Activated CD8-positive, alpha-beta T cell treated with anti-CD3 and anti-CD28 coated beads for 36 hours (primary cell): ENCODE measurements at regions not wholly inside any gene's neighbourhood (a gene's known extent, or its start where the extent isn't known, plus 50 kb on each side); places are given as distances from the start of the nearest gene placed in this dataset.

Experiments used
- ATAC-seq: fragments of 200-7000 bp; cut with Tn5 transposase; one replicate; pipeline ENCODE4 v1.10.0; 2021; ENCODE audit warnings: mild to moderate bottlenecking, moderate library complexity
- CTCF ChIA-PET: fragments of 350-600 bp; sonication (Branson Sonifier 250); formaldehyde crosslinking; loops from one replicate; lab custom pipeline; 2021; ENCODE audit warnings: antibody characterized with exemption; lab: Charles Lee
- POLR2A ChIA-PET: fragments of 350-600 bp; sonication (Branson Sonifier 250); formaldehyde crosslinking; loops from one replicate; lab custom pipeline; 2021; ENCODE audit warnings: antibody characterized with exemption; lab: Charles Lee
- DNase-seq: peaks from one replicate; pipeline ENCODE4 v3.0.0-alpha.2; 2020
- H3K27ac Mint-ChIP-seq: one replicate; pipeline ENCODE4 v1.8.0; 2021; ENCODE audit warnings: mild to moderate bottlenecking, mixed read lengths
- H3K27me3 Mint-ChIP-seq: one replicate; pipeline ENCODE4 v1.8.0; 2021; ENCODE audit warnings: mixed read lengths
- H3K36me3 Mint-ChIP-seq: one replicate; pipeline ENCODE4 v1.8.0; 2021; ENCODE audit warnings: low read depth, mixed read lengths
- H3K4me1 Mint-ChIP-seq: one replicate; pipeline ENCODE4 v1.8.0; 2021; ENCODE audit warnings: low read depth, mixed read lengths
- H3K4me3 Mint-ChIP-seq: one replicate; pipeline ENCODE4 v1.8.0; 2021; ENCODE audit warnings: mild to moderate bottlenecking, moderate library complexity, mixed read lengths
- H3K9me3 Mint-ChIP-seq: one replicate; pipeline ENCODE4 v1.8.0; 2021; ENCODE audit warnings: mixed read lengths
- intact Hi-C: fragments of 100-400 bp; cut with micrococcal nuclease; formaldehyde crosslinking; loops from one replicate; pipeline ENCODE4 v1.10.0; 2022
- TF ChIP-seq, protein P1 (sequence below): fragments of 200-600 bp; IDR thresholded peaks from one replicate; pipeline ENCODE4 v1.8.0; 2022; ENCODE audit warnings: antibody characterized with exemption, mild to moderate bottlenecking

DNA sequence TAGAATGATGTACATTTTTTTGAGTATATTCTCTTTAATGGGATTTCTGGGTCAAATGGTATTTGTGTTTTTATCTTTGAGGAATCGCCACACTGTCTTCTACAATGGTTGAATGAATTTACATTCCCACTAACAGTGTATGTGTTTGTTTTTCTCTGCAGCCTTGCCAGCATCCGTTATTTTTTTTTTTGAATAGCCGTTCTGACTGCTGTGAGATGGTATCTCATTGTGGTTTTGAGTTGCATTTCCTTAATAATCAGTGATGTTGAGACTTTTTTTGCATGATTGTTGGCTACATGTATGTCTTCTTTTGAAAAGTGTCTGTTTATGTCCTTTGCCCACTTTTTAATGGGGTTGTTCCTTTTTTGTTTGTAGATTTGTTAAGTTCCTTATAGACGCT is 172.7 kb upstream of the CDH8 start:
- TF ChIP-seq, protein P1, sequence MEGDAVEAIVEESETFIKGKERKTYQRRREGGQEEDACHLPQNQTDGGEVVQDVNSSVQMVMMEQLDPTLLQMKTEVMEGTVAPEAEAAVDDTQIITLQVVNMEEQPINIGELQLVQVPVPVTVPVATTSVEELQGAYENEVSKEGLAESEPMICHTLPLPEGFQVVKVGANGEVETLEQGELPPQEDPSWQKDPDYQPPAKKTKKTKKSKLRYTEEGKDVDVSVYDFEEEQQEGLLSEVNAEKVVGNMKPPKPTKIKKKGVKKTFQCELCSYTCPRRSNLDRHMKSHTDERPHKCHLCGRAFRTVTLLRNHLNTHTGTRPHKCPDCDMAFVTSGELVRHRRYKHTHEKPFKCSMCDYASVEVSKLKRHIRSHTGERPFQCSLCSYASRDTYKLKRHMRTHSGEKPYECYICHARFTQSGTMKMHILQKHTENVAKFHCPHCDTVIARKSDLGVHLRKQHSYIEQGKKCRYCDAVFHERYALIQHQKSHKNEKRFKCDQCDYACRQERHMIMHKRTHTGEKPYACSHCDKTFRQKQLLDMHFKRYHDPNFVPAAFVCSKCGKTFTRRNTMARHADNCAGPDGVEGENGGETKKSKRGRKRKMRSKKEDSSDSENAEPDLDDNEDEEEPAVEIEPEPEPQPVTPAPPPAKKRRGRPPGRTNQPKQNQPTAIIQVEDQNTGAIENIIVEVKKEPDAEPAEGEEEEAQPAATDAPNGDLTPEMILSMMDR: no peak
- POLR2A ChIA-PET: no interaction called here
- Mint-ChIP-seq H3K4me3 (no peak overlapping the region), H3K9me3 (peaks cover 7% of the 10 kb centered on the region), H3K27me3 (no peaks in the 10 kb centered on the region), H3K4me1 (no peaks in the 10 kb centered on the region), H3K36me3 (no peaks in the 10 kb centered on the region), H3K27ac (no peak overlapping the region)
- DNase-seq: no peak
- ATAC-seq: no peak
- CTCF ChIA-PET: no interaction called here
- intact Hi-C loops: no loop called here

DNA sequence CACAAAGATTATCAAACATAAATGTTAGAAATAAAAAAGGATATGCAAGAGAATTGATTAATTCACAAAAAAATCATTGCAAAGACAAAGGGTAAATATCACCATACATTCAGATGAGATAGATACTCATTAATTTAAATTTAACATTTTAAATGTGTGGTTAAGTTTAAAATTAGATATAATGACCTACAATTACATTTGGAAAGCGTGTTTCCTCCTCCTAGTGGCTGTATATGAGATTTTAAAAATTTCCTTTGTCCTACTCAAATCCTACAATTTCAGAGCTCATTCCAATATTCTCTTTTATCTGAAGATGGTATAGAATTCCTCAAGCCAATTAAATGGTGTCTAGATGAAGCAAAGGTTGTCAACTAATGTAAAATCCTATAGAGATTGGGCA is 169.2 kb upstream of the CDH8 start:
- DNase-seq (no peak), ATAC-seq (no peak)
- Mint-ChIP-seq H3K36me3 (no peaks in the 10 kb centered on the region), H3K9me3 (peaks cover 6% of the 10 kb centered on the region), H3K27ac (no peak overlapping the region), H3K4me1 (no peaks in the 10 kb centered on the region), H3K4me3 (no peak overlapping the region), H3K27me3 (no peaks in the 10 kb centered on the region)
- intact Hi-C loops: no loop called here
- TF ChIP-seq, protein P1: no peak
- ChIA-PET POLR2A (no interaction called here), CTCF (no interaction called here)

DNA sequence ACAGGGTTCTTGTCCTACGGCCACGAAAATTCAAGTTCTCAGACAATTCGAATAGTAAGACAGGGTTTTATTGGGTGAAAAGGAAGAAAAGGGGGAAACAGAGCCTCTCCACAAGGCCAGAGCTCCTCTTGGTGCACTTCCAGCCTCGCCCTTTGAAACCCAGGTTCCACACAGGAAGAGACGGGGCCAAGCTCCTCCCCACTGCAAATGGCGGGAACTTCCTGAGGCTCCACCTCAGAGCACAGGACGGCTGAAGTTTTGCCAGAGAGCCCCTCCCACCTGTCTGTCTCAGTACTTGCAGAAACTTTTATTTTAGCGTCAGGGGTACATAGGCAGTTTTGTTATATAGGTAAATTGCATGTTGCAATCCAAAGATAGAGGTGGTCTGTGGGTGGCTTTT is 165.7 kb upstream of the CDH8 start:
- Mint-ChIP-seq H3K27me3 (no peaks in the 10 kb centered on the region), H3K27ac (no peak overlapping the region), H3K4me1 (no peaks in the 10 kb centered on the region), H3K9me3 (peaks cover 4% of the 10 kb centered on the region), H3K36me3 (no peaks in the 10 kb centered on the region), H3K4me3 (no peak overlapping the region)
- TF ChIP-seq, protein P1: no peak
- ChIA-PET CTCF (interaction anchor here (1.0 kb wide), 1 partner anchor 11 kb away, joined by 3 read pairs; no protein-coding TSS in a partner anchor), POLR2A (no interaction called here)
- ATAC-seq (no peak), DNase-seq (no peak)
- intact Hi-C loops: no loop called here

DNA sequence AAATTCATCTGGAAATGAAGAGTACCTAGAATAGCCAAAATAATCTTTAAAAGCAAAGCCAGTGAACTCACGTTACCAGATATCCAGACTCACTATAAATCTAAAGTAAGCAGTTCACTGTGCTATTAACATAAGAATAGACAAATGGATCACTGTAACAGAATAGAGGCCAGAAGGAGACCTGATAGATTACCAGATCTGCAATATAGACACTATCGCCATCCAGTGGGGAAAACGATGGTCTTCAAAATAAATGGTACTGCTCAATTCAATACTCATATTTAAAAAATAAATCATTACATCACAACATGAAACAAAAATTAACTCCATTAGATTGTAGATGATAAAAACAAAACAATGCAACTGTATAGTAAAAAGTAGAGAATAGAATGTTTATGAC is 158.6 kb upstream of the CDH8 start:
- Mint-ChIP-seq H3K27me3 (no peaks in the 10 kb centered on the region), H3K9me3 (peaks cover 8% of the 10 kb centered on the region), H3K36me3 (no peaks in the 10 kb centered on the region), H3K4me3 (no peak overlapping the region), H3K27ac (no peak overlapping the region), H3K4me1 (no peaks in the 10 kb centered on the region)
- no peak for ATAC-seq
- TF ChIP-seq, protein P1: no peak
- POLR2A ChIA-PET: no interaction called here
- CTCF ChIA-PET: no interaction called here
- intact Hi-C loops: no loop called here
- DNase-seq: no peak

DNA sequence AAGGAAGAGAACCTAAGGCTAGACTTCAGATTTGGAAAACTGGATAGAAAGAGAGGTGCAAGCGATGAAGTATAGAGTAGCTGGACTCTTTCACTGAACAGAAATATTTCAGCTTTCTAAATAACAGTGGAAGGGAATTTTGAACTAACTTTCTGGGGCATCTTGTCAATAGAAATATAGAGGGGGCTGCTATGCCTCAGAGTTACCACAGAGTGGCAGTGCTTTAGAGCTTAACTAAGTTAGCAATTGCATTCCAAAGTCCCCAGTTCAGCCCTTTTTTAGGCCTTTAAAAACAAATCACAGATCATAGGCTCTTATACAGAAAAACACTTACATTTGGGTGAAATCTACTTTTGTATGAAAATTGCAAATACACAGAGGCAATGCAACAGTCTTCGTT is 154.2 kb upstream of the CDH8 start:
- Mint-ChIP-seq H3K4me3 (no peak overlapping the region), H3K4me1 (no peaks in the 10 kb centered on the region), H3K36me3 (no peaks in the 10 kb centered on the region), H3K9me3 (peaks cover 11% of the 10 kb centered on the region), H3K27me3 (no peaks in the 10 kb centered on the region), H3K27ac (no peak overlapping the region)
- POLR2A ChIA-PET: no interaction called here
- ATAC-seq (no peak), DNase-seq (no peak)
- intact Hi-C loops: no loop called here
- CTCF ChIA-PET: no interaction called here
- TF ChIP-seq, protein P1: no peak
